K562 (cell line): ENCODE measurements at regions not wholly inside any gene's neighbourhood (a gene's known extent, or its start where the extent isn't known, plus 50 kb on each side); places are given as distances from the start of the nearest gene placed in this dataset.

Source experiments
- BMI1 ChIP-seq: fragments of 150-350 bp; IDR thresholded peaks from 2 replicates; pipeline ENCODE4 v1.6.1; 2014; ENCODE audit warnings: low read length
- MGA ChIP-seq: fragments of 450-650 bp; IDR thresholded peaks from 2 replicates; pipeline ENCODE4 v1.6.1; 2016; ENCODE audit warnings: mild to moderate bottlenecking, moderate library complexity
- PTRF ChIP-seq: fragments of 450-650 bp; IDR thresholded peaks from 2 replicates; pipeline ENCODE4 v1.6.1; 2016; ENCODE audit warnings: mild to moderate bottlenecking, missing genetic modification characterization, missing compliant biosample characterization
- ZNF217 ChIP-seq: sonication (generic); formaldehyde crosslinking; IDR thresholded peaks from 2 replicates; pipeline ENCODE4 v1.8.0; 2022; ENCODE audit warnings: mild to moderate bottlenecking, missing genetic modification reagents

GRCh38 chr12:93319523-93320050 lies 58.1 kb upstream of the NUDT4 start (continued):
- TF ChIP-seq MGA (no peak), BMI1 (no peak), PTRF (no peak), ZNF217 (no peak)
- TF ChIP-seq, all 486 proteins: peak for 10
